Upper lobe of right lung (tissue), 1 donor: ENCODE measurements at regions not wholly inside any gene's neighbourhood (a gene's known extent, or its start where the extent isn't known, plus 50 kb on each side); places are given as distances from the start of the nearest gene placed in this dataset.

ENCODE experiments used
- ATAC-seq: fragments of 200-7000 bp; cut with Tn5 transposase; one replicate; pipeline ENCODE4 v1.9.1; 2020; ENCODE audit warnings: mild to moderate bottlenecking, moderate library complexity
- DNase-seq: peaks from one replicate; pipeline ENCODE4 v3.0.0-alpha.2; 2020
- H3K27ac ChIP-seq: fragments of 200-600 bp; one replicate; pipeline ENCODE4 v1.8.0; 2022
- H3K27me3 ChIP-seq: fragments of 200-600 bp; one replicate; pipeline ENCODE4 v1.8.0; 2022; ENCODE audit warnings: mild to moderate bottlenecking
- H3K36me3 ChIP-seq: fragments of 200-600 bp; one replicate; pipeline ENCODE4 v1.8.0; 2022
- H3K4me1 ChIP-seq: fragments of 200-600 bp; one replicate; pipeline ENCODE4 v1.8.0; 2022
- H3K4me3 ChIP-seq: fragments of 200-600 bp; one replicate; pipeline ENCODE4 v1.8.0; 2022; ENCODE audit warnings: mild to moderate bottlenecking
- H3K9me3 ChIP-seq: fragments of 200-600 bp; one replicate; pipeline ENCODE4 v1.8.0; 2022
- CTCF ChIP-seq: fragments of 200-600 bp; IDR thresholded peaks from one replicate; pipeline ENCODE4 v1.8.0; 2022; ENCODE audit warnings: antibody characterized with exemption
- intact Hi-C: fragments of 100-400 bp; cut with DNase I; formaldehyde crosslinking; loops from one replicate; pipeline ENCODE4 v1.11.0; 2022
- donor health status: DM: no; HTN: yes; CAD: no; lungs with severe emphysema.

DNA sequence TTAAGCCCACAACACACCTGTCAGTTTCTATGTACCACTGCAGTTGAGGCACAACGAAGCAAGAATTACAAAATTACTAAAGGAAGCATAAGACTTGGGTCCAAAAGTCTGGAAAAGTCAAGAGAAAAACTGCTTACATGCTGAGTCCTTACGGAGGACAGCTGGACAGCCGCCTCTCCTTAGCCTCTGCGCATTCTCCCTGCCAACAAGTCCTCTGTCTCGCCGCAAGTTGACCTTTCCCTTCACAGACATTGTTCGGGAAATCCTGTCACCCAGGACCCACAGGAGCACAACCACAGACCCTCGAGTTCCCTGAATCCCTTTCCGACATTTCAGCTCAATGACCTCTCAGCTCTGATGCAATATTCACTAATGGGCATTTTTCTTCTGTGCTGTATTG lies 525.4 kb upstream of the SALL3 start:
- DNase-seq (no peak), ATAC-seq (no peak)
- no peak for TF ChIP-seq CTCF
- Histone ChIP-seq H3K9me3 (no peaks in the 10 kb centered on the region), H3K27ac (no peak overlapping the region), H3K4me3 (no peak overlapping the region), H3K36me3 (no peaks in the 10 kb centered on the region), H3K4me1 (no peaks in the 10 kb centered on the region), H3K27me3 (no peaks in the 10 kb centered on the region)
- intact Hi-C loops, result no loop called here

GRCh38 chr18:78455386-78455785 lies 524.2 kb upstream of the SALL3 start:
- TF ChIP-seq CTCF, result no peak
- ATAC-seq (no peak), DNase-seq (no peak)
- Histone ChIP-seq H3K27me3 (no peaks in the 10 kb centered on the region), H3K4me1 (no peaks in the 10 kb centered on the region), H3K4me3 (no peak overlapping the region), H3K36me3 (no peaks in the 10 kb centered on the region), H3K27ac (no peak overlapping the region), H3K9me3 (no peaks in the 10 kb centered on the region)
- intact Hi-C loops, result no loop called here

DNA sequence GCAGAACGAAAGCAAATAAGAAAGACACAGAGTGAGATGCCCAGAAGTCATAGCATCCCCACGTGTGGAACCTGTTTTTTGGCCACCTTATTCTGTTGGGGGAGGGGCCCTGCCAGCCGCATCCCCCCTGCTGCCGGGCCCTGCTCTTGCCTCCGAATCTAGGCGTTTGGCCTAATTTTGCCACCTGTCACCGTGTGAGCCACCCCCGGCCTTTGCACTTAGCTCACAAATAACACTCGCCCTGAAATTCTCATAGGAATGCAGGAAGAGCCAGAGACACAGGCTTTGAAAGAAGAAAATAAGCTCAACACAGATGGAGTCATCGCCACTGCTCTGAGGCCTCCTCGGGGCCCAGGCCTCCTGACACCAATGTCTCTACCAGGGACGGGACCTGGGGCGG lies 522.6 kb upstream of the SALL3 start:
- Histone ChIP-seq H3K4me1 (no peaks in the 10 kb centered on the region), H3K36me3 (no peaks in the 10 kb centered on the region), H3K27ac (no peak overlapping the region), H3K27me3 (no peaks in the 10 kb centered on the region), H3K4me3 (no peak overlapping the region), H3K9me3 (no peaks in the 10 kb centered on the region)
- intact Hi-C loops, result no loop called here
- DNase-seq (no peak), ATAC-seq (no peak)
- no peak for TF ChIP-seq CTCF

DNA sequence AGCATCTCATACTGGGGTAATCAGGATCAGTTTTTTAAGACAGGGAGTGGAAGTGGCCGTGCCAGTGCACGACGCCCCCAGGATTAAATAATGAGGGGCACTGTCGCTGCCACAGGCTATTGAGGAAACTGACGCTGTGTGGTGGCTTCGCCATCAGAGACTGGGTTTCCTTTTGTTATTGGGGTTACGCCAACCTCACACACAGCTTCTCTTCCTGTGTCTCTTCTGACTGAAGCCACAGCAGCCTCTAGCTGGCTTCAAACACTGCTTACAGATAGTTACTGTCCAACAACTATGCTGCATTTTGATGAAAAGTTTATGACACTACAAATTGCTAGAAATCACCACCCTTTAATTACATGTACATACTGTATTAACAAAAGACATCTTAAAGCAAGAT lies 521.9 kb upstream of the SALL3 start:
- Histone ChIP-seq H3K27ac (no peak overlapping the region), H3K27me3 (no peaks in the 10 kb centered on the region), H3K4me3 (no peak overlapping the region), H3K36me3 (no peaks in the 10 kb centered on the region), H3K4me1 (no peaks in the 10 kb centered on the region), H3K9me3 (no peaks in the 10 kb centered on the region)
- DNase-seq (no peak), ATAC-seq (no peak)
- no peak for TF ChIP-seq CTCF
- intact Hi-C loops, result no loop called here

DNA sequence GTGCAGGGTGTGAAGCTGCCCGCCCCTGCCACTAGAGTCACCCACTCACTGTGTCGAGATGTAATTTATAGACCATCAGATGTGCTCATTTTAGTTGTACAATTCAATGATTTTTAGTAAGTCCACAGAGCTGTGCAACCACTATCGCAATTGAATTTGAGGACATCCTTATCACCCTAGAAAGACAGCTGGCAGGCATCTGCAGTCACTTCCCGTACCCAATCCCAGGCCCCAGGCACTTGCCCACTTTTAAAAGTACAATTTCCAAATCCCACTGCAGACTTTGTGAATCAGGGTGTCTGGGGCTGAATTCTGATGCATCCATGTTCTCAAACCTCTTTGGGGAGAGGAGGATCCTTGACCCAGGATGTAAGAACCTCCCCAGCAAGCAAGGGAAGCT lies 521.3 kb upstream of the SALL3 start:
- no peak for TF ChIP-seq CTCF
- no peaks in the 10 kb centered on the region for H3K27me3 ChIP-seq
- no peaks in the 10 kb centered on the region for H3K4me1 ChIP-seq
- no peak overlapping the region for H3K27ac ChIP-seq
- H3K36me3 ChIP-seq, result no peaks in the 10 kb centered on the region
- no peak overlapping the region for H3K4me3 ChIP-seq
- no peaks in the 10 kb centered on the region for H3K9me3 ChIP-seq
- ATAC-seq (no peak), DNase-seq (no peak)
- intact Hi-C loops, result no loop called here

DNA sequence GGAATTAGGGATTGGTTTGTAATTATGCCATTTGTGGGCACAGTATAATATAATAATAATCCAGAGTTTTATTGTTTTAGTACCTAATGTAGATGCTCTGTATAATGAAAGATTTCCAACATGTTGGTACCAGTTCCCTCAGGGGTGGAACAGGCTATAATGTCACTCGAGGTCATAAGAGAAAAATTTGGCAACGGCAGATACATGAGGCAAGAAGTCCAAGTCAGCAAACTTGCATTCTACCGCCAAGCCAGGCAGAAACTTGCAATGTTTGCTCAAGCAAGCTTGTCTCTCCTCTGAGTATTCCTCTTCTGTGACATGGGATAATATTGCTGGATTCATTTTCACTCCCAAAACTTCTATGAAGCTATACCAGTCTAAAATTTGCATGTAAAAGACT lies 520.0 kb upstream of the SALL3 start:
- no peak overlapping the region for H3K4me3 ChIP-seq
- intact Hi-C loops, result no loop called here
- DNase-seq, result no peak
- no peak for ATAC-seq
- no peaks in the 10 kb centered on the region for H3K27me3 ChIP-seq
- no peak overlapping the region for H3K27ac ChIP-seq
- H3K36me3 ChIP-seq, result no peaks in the 10 kb centered on the region
- no peaks in the 10 kb centered on the region for H3K4me1 ChIP-seq
- peaks cover 4% of the 10 kb centered on the region for H3K9me3 ChIP-seq
- no peak for TF ChIP-seq CTCF
